HEK293 (cell line): ENCODE measurements at regions not wholly inside any gene's neighbourhood (a gene's known extent, or its start where the extent isn't known, plus 50 kb on each side); places are given as distances from the start of the nearest gene placed in this dataset.

ENCODE experiments used
- CTCF ChIA-PET: fragments of 350-600 bp; formaldehyde crosslinking; extraction: SDS; loops from one replicate; lab custom pipeline; 2021; ENCODE audit warnings: antibody characterized with exemption; lab: Yijun Ruan, JAX
- POLR2A ChIA-PET: fragments of 300-600 bp; formaldehyde crosslinking; extraction: SDS; loops from one replicate; lab custom pipeline; 2020; ENCODE audit warnings: antibody characterized with exemption, inconsistent platforms; lab: Yijun Ruan, JAX
- H3K27ac ChIP-seq: fragments of 200-500 bp; sonication (Bioruptor generic); 2 replicates; pipeline ENCODE4 v1.5.1; 2014; ENCODE audit warnings: low read depth, low read length, control low read depth, inconsistent platforms; ENCODE audit errors: extremely low read depth
- H3K36me3 ChIP-seq, 2 experiments: fragments of 200-500 bp in 1 of 2; sonication (Bioruptor generic) in 1 of 2; 1 replicate in 1 of 2; 2 replicates in 1 of 2; pipeline ENCODE4 v1.5.1; 2014 to 2017; ENCODE audit warnings: inconsistent platforms in 2 of 2, low read length in 2 of 2; ENCODE audit not compliant: control insufficient read depth in 2 of 2, insufficient read depth in 1 of 2
- H3K4me1 ChIP-seq: fragments of 200-500 bp; sonication (Bioruptor generic); 2 replicates; pipeline ENCODE4 v1.5.1; 2014; ENCODE audit warnings: mild to moderate bottlenecking, low read length, inconsistent platforms; ENCODE audit not compliant: control insufficient read depth, insufficient read depth
- H3K4me3 ChIP-seq: 2 replicates; pipeline ENCODE4 v1.5.1; 2011; ENCODE audit warnings: low read depth, mild to moderate bottlenecking, control low read depth, low read length, moderate library complexity
- H3K9me3 ChIP-seq: fragments of 200-500 bp; sonication (Bioruptor generic); 2 replicates; pipeline ENCODE4 v1.5.1; 2014; ENCODE audit warnings: low read depth, low read length, inconsistent platforms; ENCODE audit not compliant: control insufficient read depth, insufficient read depth
- GFI1B ChIP-seq: fragments of 450-650 bp; formaldehyde crosslinking; IDR thresholded peaks from 2 replicates; pipeline ENCODE4 v1.5.1; 2016; ENCODE audit warnings: missing biosample characterization, missing genetic modification characterization
- KLF1 ChIP-seq: fragments of 450-650 bp; formaldehyde crosslinking; IDR thresholded peaks from 2 replicates; pipeline ENCODE4 v1.5.1; 2016; ENCODE audit warnings: missing biosample characterization, missing genetic modification characterization
- KLF16 ChIP-seq: fragments of 450-650 bp; formaldehyde crosslinking; IDR thresholded peaks from 2 replicates; pipeline ENCODE4 v1.5.1; 2017; ENCODE audit warnings: missing biosample characterization, missing genetic modification characterization
- MEIS1 ChIP-seq: sonication (generic); formaldehyde crosslinking; IDR thresholded peaks from 2 replicates; pipeline ENCODE4 v1.8.1; 2022; ENCODE audit warnings: missing genetic modification reagents, mild to moderate bottlenecking, borderline replicate concordance
- REPIN1 ChIP-seq: fragments of 450-650 bp; formaldehyde crosslinking; IDR thresholded peaks from 2 replicates; pipeline ENCODE4 v1.5.1; 2017; ENCODE audit warnings: missing biosample characterization, missing genetic modification characterization, low read depth
- SCRT1 ChIP-seq: fragments of 450-650 bp; formaldehyde crosslinking; IDR thresholded peaks from 2 replicates; pipeline ENCODE4 v1.5.1; 2016; ENCODE audit warnings: missing biosample characterization, missing genetic modification characterization, borderline replicate concordance
- ZNF132 ChIP-seq: fragments of 450-650 bp; formaldehyde crosslinking; IDR thresholded peaks from 2 replicates; pipeline ENCODE4 v1.5.1; 2017; ENCODE audit warnings: missing biosample characterization, missing genetic modification characterization, borderline replicate concordance
- ZNF140 ChIP-seq: fragments of 450-650 bp; formaldehyde crosslinking; IDR thresholded peaks from 2 replicates; pipeline ENCODE4 v1.5.1; 2016; ENCODE audit warnings: missing biosample characterization, missing genetic modification characterization
- ZNF155 ChIP-seq: fragments of 450-650 bp; formaldehyde crosslinking; IDR thresholded peaks from 2 replicates; pipeline ENCODE4 v1.5.1; 2016; ENCODE audit warnings: missing biosample characterization, missing genetic modification characterization
- ZNF16 ChIP-seq: fragments of 450-650 bp; formaldehyde crosslinking; IDR thresholded peaks from 2 replicates; pipeline ENCODE4 v1.5.1; 2016; ENCODE audit warnings: low read depth, missing biosample characterization, missing genetic modification characterization
- ZNF449 ChIP-seq: fragments of 450-650 bp; formaldehyde crosslinking; IDR thresholded peaks from 2 replicates; pipeline ENCODE4 v1.5.1; 2017; ENCODE audit warnings: missing biosample characterization, mild to moderate bottlenecking, missing genetic modification characterization, moderate library complexity
- ZNF513 ChIP-seq: fragments of 450-650 bp; IDR thresholded peaks from 2 replicates; pipeline ENCODE4 v1.5.1; 2018; ENCODE audit warnings: missing biosample characterization, missing genetic modification characterization
- ZNF521 ChIP-seq: fragments of 450-650 bp; formaldehyde crosslinking; IDR thresholded peaks from 2 replicates; pipeline ENCODE4 v1.5.1; 2017; ENCODE audit warnings: missing biosample characterization, mild to moderate bottlenecking, missing genetic modification characterization
- ZNF549 ChIP-seq: fragments of 450-650 bp; IDR thresholded peaks from 2 replicates; pipeline ENCODE4 v1.5.1; 2018; ENCODE audit warnings: missing biosample characterization, missing genetic modification characterization, mild to moderate bottlenecking, inconsistent platforms, moderate library complexity
- ZNF555 ChIP-seq: fragments of 450-650 bp; formaldehyde crosslinking; conservative IDR thresholded peaks from 2 replicates; pipeline ENCODE4 v1.5.1; 2017; ENCODE audit warnings: missing biosample characterization, mild to moderate bottlenecking, missing genetic modification characterization, inconsistent platforms
- ZNF571 ChIP-seq: fragments of 450-650 bp; formaldehyde crosslinking; IDR thresholded peaks from 2 replicates; pipeline ENCODE4 v1.5.0; 2017; ENCODE audit warnings: missing biosample characterization, missing genetic modification characterization
- ZNF596 ChIP-seq: fragments of 450-650 bp; IDR thresholded peaks from 2 replicates; pipeline ENCODE4 v1.5.0; 2018; ENCODE audit warnings: missing biosample characterization, mild to moderate bottlenecking, missing genetic modification characterization, moderate library complexity
- ZNF626 ChIP-seq: fragments of 450-650 bp; sonication (Bioruptor Pico); formaldehyde crosslinking; IDR thresholded peaks from 2 replicates; pipeline ENCODE4 v1.5.1; 2018; ENCODE audit warnings: missing biosample characterization, missing genetic modification characterization, inconsistent platforms
- ZNF660 ChIP-seq: fragments of 450-650 bp; IDR thresholded peaks from 2 replicates; pipeline ENCODE4 v1.5.1; 2018; ENCODE audit warnings: missing biosample characterization, mild to moderate bottlenecking, missing genetic modification characterization
- ZNF677 ChIP-seq: fragments of 450-650 bp; IDR thresholded peaks from 2 replicates; pipeline ENCODE4 v1.5.0; 2018; ENCODE audit warnings: missing biosample characterization, mild to moderate bottlenecking, missing genetic modification characterization, moderate library complexity
- ZNF707 ChIP-seq: fragments of 450-650 bp; formaldehyde crosslinking; IDR thresholded peaks from 2 replicates; pipeline ENCODE4 v1.5.1; 2016; ENCODE audit warnings: missing biosample characterization, missing genetic modification characterization
- ZNF791 ChIP-seq: fragments of 450-650 bp; formaldehyde crosslinking; IDR thresholded peaks from 2 replicates; pipeline ENCODE4 v1.5.1; 2016; ENCODE audit warnings: missing biosample characterization, missing genetic modification characterization
- ZSCAN30 ChIP-seq: fragments of 450-650 bp; IDR thresholded peaks from 2 replicates; pipeline ENCODE4 v1.5.1; 2018; ENCODE audit warnings: missing biosample characterization, mild to moderate bottlenecking, missing genetic modification characterization, moderate library complexity

GRCh38 chr10:106336874-106337273 lies 827.6 kb downstream of the SORCS1 start:
- H3K27ac ChIP-seq: no peak overlapping the region
- CTCF ChIA-PET: no interaction called here
- TF ChIP-seq ZNF555 (tag by site-specific recombination) (no peak), ZNF16 (tag by site-specific recombination) (no peak), ZNF626 (tag by site-specific recombination) (no peak), REPIN1 (tag by site-specific recombination) (no peak), MEIS1 (no peak), ZNF449 (no peak), ZNF660 (tag by site-specific recombination) (no peak)

GRCh38 chr10:106327747-106328146 lies 836.8 kb downstream of the SORCS1 start:
- Histone ChIP-seq H3K36me3 (no peaks in the 10 kb centered on the region), H3K27ac (no peak overlapping the region), H3K9me3 (no peaks in the 10 kb centered on the region), H3K4me3 (no peak overlapping the region), H3K4me1 (no peaks in the 10 kb centered on the region)
- ChIA-PET CTCF (no interaction called here), POLR2A (no interaction called here)
- TF ChIP-seq SCRT1 (tag by site-specific recombination) (no peak), ZNF707 (peak; percentile 87)

More at GRCh38 chr10:106336874-106337273, 827.6 kb downstream of the SORCS1 start:
- Histone ChIP-seq H3K9me3 (no peaks in the 10 kb centered on the region), H3K4me1 (no peaks in the 10 kb centered on the region), H3K36me3 (no peaks in the 10 kb centered on the region), H3K4me3 (no peak overlapping the region)
- POLR2A ChIA-PET: no interaction called here

- CTCF ChIA-PET: no interaction called here
- no peaks in the 10 kb centered on the region for H3K4me1 ChIP-seq
- no peaks in the 10 kb centered on the region for H3K9me3 ChIP-seq
- H3K4me3 ChIP-seq: no peak overlapping the region
- H3K27ac ChIP-seq: no peak overlapping the region
- TF ChIP-seq ZNF513 (tag by site-specific recombination) (no peak), KLF1 (tag by site-specific recombination) (no peak), ZNF549 (tag by site-specific recombination) (no peak), ZNF140 (tag by site-specific recombination) (no peak), GFI1B (tag by site-specific recombination) (no peak), ZNF677 (no peak), ZNF132 (tag by site-specific recombination) (no peak), ZNF571 (tag by site-specific recombination) (no peak), ZNF155 (no peak)
- POLR2A ChIA-PET: interaction anchor here (0.5 kb wide), 1 partner anchor 17 kb away, joined by 3 read pairs; no protein-coding TSS in a partner anchor
- no peaks in the 10 kb centered on the region for H3K36me3 ChIP-seq
Measured at GRCh38 chr10:106320876-106321275, 843.6 kb downstream of the SORCS1 start.

- CTCF ChIA-PET: no interaction called here
- no peaks in the 10 kb centered on the region for H3K36me3 ChIP-seq
- no peak overlapping the region for H3K4me3 ChIP-seq
- POLR2A ChIA-PET: interaction anchor here (0.5 kb wide), 1 partner anchor 18 kb away, joined by 3 read pairs; no protein-coding TSS in a partner anchor
- H3K9me3 ChIP-seq: no peaks in the 10 kb centered on the region
- H3K4me1 ChIP-seq: no peaks in the 10 kb centered on the region
- H3K27ac ChIP-seq: no peak overlapping the region
- TF ChIP-seq ZNF513 (tag by site-specific recombination): no peak
- no peak for TF ChIP-seq ZNF521 (tag by site-specific recombination)
- no peak for TF ChIP-seq ZNF571 (tag by site-specific recombination)
- TF ChIP-seq KLF16 (tag by site-specific recombination): no peak
- TF ChIP-seq ZNF791 (tag by site-specific recombination): no peak
- TF ChIP-seq ZNF596 (tag by site-specific recombination): no peak
- TF ChIP-seq ZSCAN30: no peak
Measured at GRCh38 chr10:106320078-106320477, 844.4 kb downstream of the SORCS1 start.
